Esophagus squamous epithelium (tissue), 4 donors: ENCODE measurements at regions not wholly inside any gene's neighbourhood (a gene's known extent, or its start where the extent isn't known, plus 50 kb on each side); places are given as distances from the start of the nearest gene placed in this dataset.

Experiments used
- CTCF ChIP-seq, 6 experiments: fragments of 450-650 bp in 4 of 6; fragments of 200-600 bp in 2 of 6; sonication (generic) in 2 of 6; IDR thresholded peaks; one replicate each; pipeline ENCODE4 v1.5.1; 2016 to 2019; ENCODE audit warnings: antibody characterized with exemption in 6 of 6, mild to moderate bottlenecking in 4 of 6, moderate library complexity in 4 of 6
- POLR2A ChIP-seq, 4 donors: fragments of 450-650 bp; IDR thresholded peaks; one replicate each; pipeline ENCODE4 v1.6.1; 2017; ENCODE audit warnings: antibody characterized with exemption in 4 of 4, mild to moderate bottlenecking in 4 of 4, moderate library complexity in 3 of 4

GRCh38 chr12:111150360-111150759, 218.5 kb downstream of the PHETA1 start:
- TF ChIP-seq CTCF (IDR thresholded peaks at IDR 0.05) (no peak), POLR2A (IDR thresholded peaks at IDR 0.05) (no peak)
